ENCODE measurements at regions not wholly inside any gene's neighbourhood (a gene's known extent, or its start where the extent isn't known, plus 50 kb on each side); places are given as distances from the start of the nearest gene placed in this dataset.

GRCh38 chr3:110178965-110179364, 841.6 kb upstream of the DPPA4 start:
- TF ChIP-seq, protein P1, sequence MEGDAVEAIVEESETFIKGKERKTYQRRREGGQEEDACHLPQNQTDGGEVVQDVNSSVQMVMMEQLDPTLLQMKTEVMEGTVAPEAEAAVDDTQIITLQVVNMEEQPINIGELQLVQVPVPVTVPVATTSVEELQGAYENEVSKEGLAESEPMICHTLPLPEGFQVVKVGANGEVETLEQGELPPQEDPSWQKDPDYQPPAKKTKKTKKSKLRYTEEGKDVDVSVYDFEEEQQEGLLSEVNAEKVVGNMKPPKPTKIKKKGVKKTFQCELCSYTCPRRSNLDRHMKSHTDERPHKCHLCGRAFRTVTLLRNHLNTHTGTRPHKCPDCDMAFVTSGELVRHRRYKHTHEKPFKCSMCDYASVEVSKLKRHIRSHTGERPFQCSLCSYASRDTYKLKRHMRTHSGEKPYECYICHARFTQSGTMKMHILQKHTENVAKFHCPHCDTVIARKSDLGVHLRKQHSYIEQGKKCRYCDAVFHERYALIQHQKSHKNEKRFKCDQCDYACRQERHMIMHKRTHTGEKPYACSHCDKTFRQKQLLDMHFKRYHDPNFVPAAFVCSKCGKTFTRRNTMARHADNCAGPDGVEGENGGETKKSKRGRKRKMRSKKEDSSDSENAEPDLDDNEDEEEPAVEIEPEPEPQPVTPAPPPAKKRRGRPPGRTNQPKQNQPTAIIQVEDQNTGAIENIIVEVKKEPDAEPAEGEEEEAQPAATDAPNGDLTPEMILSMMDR (IDR thresholded peaks at IDR 0.05), result no peak
- TF ChIP-seq POLR2A (IDR thresholded peaks at IDR 0.05), result no peak

Measured in Peyer's patch (tissue), 4 donors.